ENCODE measurements at regions not wholly inside any gene's neighbourhood (a gene's known extent, or its start where the extent isn't known, plus 50 kb on each side); places are given as distances from the start of the nearest gene placed in this dataset.

DNA sequence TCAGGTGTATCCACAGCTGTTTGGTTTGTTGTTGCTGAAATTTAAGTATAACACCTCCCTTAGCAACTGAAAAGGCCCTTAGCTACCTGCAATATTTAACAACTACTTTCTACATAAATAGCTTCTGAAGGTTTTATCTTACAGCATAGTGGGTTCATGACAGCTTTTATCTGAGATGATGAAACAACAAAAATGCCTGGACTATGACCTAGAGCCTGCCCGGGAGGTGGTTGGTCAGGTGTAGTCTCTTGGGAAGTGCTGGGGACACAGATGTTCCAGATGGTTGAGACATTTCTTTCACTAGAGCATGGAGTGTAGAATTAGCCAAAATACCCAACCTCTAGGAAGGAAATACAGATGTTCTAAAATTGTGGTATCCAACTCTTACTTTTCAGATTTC, 705.4 kb downstream of the MAFB start:
- no peak overlapping the region for H3K4me3 ChIP-seq (ENCODE audit: low read length)
- no peaks in the 10 kb centered on the region for H3K36me3 ChIP-seq (replicated peaks; ENCODE audit: low read depth, low read length)
- no peak for TF ChIP-seq EZH2phosphoT487 (IDR thresholded peaks at IDR 0.05; ENCODE audit: low read depth)
- TF ChIP-seq, protein P1, sequence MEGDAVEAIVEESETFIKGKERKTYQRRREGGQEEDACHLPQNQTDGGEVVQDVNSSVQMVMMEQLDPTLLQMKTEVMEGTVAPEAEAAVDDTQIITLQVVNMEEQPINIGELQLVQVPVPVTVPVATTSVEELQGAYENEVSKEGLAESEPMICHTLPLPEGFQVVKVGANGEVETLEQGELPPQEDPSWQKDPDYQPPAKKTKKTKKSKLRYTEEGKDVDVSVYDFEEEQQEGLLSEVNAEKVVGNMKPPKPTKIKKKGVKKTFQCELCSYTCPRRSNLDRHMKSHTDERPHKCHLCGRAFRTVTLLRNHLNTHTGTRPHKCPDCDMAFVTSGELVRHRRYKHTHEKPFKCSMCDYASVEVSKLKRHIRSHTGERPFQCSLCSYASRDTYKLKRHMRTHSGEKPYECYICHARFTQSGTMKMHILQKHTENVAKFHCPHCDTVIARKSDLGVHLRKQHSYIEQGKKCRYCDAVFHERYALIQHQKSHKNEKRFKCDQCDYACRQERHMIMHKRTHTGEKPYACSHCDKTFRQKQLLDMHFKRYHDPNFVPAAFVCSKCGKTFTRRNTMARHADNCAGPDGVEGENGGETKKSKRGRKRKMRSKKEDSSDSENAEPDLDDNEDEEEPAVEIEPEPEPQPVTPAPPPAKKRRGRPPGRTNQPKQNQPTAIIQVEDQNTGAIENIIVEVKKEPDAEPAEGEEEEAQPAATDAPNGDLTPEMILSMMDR (IDR thresholded peaks at IDR 0.05; ENCODE audit: low read depth, low read length) = no peak
- H3K27me3 ChIP-seq (ENCODE audit: low read depth, low read length) = no peaks in the 10 kb centered on the region
- no peaks in the 10 kb centered on the region for H3K79me2 ChIP-seq (ENCODE audit: low read length)
- no peak overlapping the region for H2AFZ ChIP-seq (ENCODE audit: low read depth, low read length)
- H3K9ac ChIP-seq (ENCODE audit: low read length) = no peak overlapping the region
- no peaks in the 10 kb centered on the region for H4K20me1 ChIP-seq (ENCODE audit: insufficient read depth, low read length)
- H3K4me2 ChIP-seq (ENCODE audit: low read length) = no peak overlapping the region
- no peak overlapping the region for H3K27ac ChIP-seq (ENCODE audit: low read length)
- H3K4me1 ChIP-seq (ENCODE audit: low read length) = no peaks in the 10 kb centered on the region
- no peaks in the 10 kb centered on the region for H3K9me3 ChIP-seq (ENCODE audit: insufficient read depth, low read length)

DNA sequence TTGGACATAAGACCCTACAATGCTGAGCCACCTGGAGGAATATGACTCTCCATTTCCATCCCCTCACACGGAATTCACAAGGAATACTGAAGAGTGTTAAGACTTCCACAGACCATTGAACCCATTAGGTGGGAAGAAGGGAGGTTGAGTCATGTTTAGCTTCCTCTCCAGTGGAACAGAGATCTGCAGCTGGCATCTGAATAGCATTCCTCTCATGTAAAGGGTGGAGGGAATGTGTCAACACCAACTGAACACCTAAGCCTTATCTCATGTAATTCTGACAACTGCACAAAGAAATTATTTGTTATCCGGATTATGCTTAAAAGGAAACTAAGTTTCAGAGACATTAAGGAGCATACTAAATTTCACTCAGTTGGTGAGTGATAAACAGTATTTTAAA, 705.9 kb downstream of the MAFB start:
- Histone ChIP-seq H3K79me2 (ENCODE audit: low read length) (no peaks in the 10 kb centered on the region), H4K20me1 (ENCODE audit: insufficient read depth, low read length) (no peaks in the 10 kb centered on the region)
- no peak for TF ChIP-seq EZH2phosphoT487 (IDR thresholded peaks at IDR 0.05; ENCODE audit: low read depth)
- TF ChIP-seq, protein P1 (IDR thresholded peaks at IDR 0.05; ENCODE audit: low read depth, low read length) = no peak

GRCh38 chr20:39974966-39975501, 714.0 kb downstream of the MAFB start:
- no peak overlapping the region for H2AFZ ChIP-seq (ENCODE audit: low read depth, low read length)
- H3K9me3 ChIP-seq (ENCODE audit: insufficient read depth, low read length) = 0 out of 2 replicates have a peak, but pooled peaks cover 4% of the 10 kb centered on the region
- no peak overlapping the region for H3K27ac ChIP-seq (ENCODE audit: low read length)
- no peaks in the 10 kb centered on the region for H4K20me1 ChIP-seq (ENCODE audit: insufficient read depth, low read length)
- TF ChIP-seq, protein P1 (IDR thresholded peaks at IDR 0.05; ENCODE audit: low read depth, low read length) = no peak
- TF ChIP-seq EZH2phosphoT487 (IDR thresholded peaks at IDR 0.05; ENCODE audit: low read depth) = no peak
- H3K36me3 ChIP-seq (replicated peaks; ENCODE audit: low read depth, low read length) = no peaks in the 10 kb centered on the region
- H3K79me2 ChIP-seq (ENCODE audit: low read length) = no peaks in the 10 kb centered on the region
- no peaks in the 10 kb centered on the region for H3K4me1 ChIP-seq (ENCODE audit: low read length)
- H3K4me2 ChIP-seq (ENCODE audit: low read length) = no peak overlapping the region
- H3K27me3 ChIP-seq (ENCODE audit: low read depth, low read length) = no peaks in the 10 kb centered on the region
- H3K9ac ChIP-seq (ENCODE audit: low read length) = no peak overlapping the region
- H3K4me3 ChIP-seq (ENCODE audit: low read length) = no peak overlapping the region

More for the DNA sequence above, 705.9 kb downstream of the MAFB start:
- Histone ChIP-seq H2AFZ (ENCODE audit: low read depth, low read length) (no peak overlapping the region), H3K27ac (ENCODE audit: low read length) (no peak overlapping the region), H3K4me1 (ENCODE audit: low read length) (no peaks in the 10 kb centered on the region), H3K4me3 (ENCODE audit: low read length) (no peak overlapping the region), H3K4me2 (ENCODE audit: low read length) (no peak overlapping the region), H3K27me3 (ENCODE audit: low read depth, low read length) (no peaks in the 10 kb centered on the region), H3K9ac (ENCODE audit: low read length) (no peak overlapping the region), H3K36me3 (replicated peaks; ENCODE audit: low read depth, low read length) (no peaks in the 10 kb centered on the region), H3K9me3 (ENCODE audit: insufficient read depth, low read length) (no peaks in the 10 kb centered on the region)

DNA sequence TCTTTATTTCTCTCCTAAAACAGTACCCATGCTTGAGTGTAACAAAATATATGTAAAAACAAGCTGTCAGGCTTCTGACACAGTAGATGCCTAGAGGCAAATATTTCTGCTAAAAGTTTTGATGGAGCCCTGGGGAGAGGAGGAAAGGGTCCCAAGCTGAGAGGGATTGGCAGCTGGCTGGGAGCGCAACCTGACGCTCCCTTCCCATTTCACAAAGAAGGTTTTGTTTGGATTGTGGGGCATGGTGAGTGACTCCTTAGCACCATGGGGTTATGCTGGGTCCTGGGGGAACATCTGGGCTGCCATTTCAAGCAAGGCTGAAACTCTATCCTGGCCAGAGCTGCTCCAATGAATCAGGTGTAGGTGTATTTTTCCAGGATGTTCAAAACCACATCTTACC, 720.5 kb downstream of the MAFB start:
- no peaks in the 10 kb centered on the region for H3K4me1 ChIP-seq (ENCODE audit: low read length)
- no peaks in the 10 kb centered on the region for H3K79me2 ChIP-seq (ENCODE audit: low read length)
- H2AFZ ChIP-seq (ENCODE audit: low read depth, low read length) = no peak overlapping the region
- H3K36me3 ChIP-seq (replicated peaks; ENCODE audit: low read depth, low read length) = no peaks in the 10 kb centered on the region
- no peak overlapping the region for H3K27ac ChIP-seq (ENCODE audit: low read length)
- H3K9ac ChIP-seq (ENCODE audit: low read length) = no peak overlapping the region
- H3K4me2 ChIP-seq (ENCODE audit: low read length) = no peak overlapping the region
- H3K27me3 ChIP-seq (ENCODE audit: low read depth, low read length) = no peaks in the 10 kb centered on the region
- no peaks in the 10 kb centered on the region for H3K9me3 ChIP-seq (ENCODE audit: insufficient read depth, low read length)
- H3K4me3 ChIP-seq (ENCODE audit: low read length) = no peak overlapping the region
- TF ChIP-seq, protein P1 (IDR thresholded peaks at IDR 0.05; ENCODE audit: low read depth, low read length) = no peak
- no peak for TF ChIP-seq EZH2phosphoT487 (IDR thresholded peaks at IDR 0.05; ENCODE audit: low read depth)
- H4K20me1 ChIP-seq (ENCODE audit: insufficient read depth, low read length) = no peaks in the 10 kb centered on the region
